Muscle of back (tissue), 3 donors: ENCODE measurements at regions not wholly inside any gene's neighbourhood (a gene's known extent, or its start where the extent isn't known, plus 50 kb on each side); places are given as distances from the start of the nearest gene placed in this dataset.
A peak's percentile ranks its signal among the peaks of the same experiment; 100 is the strongest.

Experiments
- DNase-seq, 3 donors: peaks; one replicate each; pipeline versions ENCODE4 v3.0.0 to v3.0.0-alpha.2; 2013

- no peak for DNase-seq
Observed at GRCh38 chr1:201746156-201746555, 82.8 kb upstream of the IPO9 start.

DNA sequence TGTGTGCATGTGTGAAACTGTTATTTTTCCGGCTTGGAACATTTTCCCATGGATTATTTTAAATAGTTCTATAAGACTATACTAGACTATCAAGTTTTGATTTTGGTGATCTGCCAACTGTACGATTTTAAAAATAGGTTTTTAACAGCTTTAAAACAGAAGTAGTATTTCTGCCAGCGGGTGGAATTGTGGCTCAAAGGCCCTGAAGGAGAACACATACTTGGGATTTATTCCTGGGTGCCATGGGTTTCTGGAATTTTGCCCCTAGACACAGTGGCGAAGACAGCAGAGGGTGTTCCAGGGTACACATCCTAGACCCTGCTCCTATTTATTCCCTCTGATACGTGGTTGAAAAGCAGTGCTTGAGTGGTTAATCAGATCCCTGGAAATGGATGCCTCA is 81.7 kb upstream of the IPO9 start:
- DNase-seq: no peak

- DNase-seq: peak in 1 of 3 donors; percentile 89
Observed at GRCh38 chr1:201748335-201748734, 80.6 kb upstream of the IPO9 start.

DNA sequence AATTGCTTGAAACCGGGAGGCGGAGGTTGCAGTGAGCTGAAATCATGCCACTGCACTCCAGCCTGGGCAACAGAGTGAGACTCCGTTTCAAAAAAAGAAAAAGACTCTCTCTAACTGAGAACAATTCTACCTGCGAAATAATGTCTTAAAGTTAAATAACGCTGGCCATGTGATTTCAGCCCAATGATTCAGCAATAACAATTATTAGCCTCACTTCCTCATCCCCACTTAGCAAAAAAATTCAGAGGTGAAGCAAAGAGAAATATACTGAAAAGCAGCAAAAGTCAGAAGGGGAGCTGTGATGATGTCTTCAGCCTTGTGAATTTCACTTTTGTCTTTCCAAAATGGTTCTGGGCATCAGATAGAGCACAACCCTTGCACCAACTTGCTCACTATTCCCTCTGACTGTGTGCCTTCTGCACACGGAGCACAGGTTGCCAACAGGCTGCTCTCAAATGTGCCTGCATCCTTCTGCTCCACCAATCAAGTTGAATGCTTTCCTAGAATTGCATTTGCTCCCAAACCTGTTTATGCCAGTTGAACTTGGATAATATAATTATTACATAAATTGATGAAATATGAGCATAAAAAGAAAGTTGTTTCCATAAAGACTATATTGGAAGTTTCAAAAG is 79.8 kb upstream of the IPO9 start:
- DNase-seq: no peak

DNA sequence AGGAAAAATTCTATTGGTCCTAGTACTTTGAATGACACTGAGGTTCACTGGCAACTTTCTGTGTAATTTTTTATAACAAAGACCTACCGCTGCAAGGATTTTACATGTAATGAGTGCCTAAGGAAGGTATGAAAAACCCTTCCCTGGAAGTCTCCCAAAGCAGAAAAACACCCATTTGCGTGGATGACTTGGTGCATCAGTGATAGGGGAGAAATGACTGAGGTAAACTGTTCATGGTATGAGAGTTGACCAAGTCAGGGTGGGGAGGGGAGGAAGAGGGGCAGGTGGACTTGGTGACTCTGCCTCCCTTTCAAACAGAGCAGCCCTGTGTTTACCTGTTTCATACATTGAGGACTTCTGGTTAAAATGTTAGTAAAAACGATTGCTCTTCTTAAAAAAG is 78.8 kb upstream of the IPO9 start:
- no peak for DNase-seq

- DNase-seq: peak in 1 of 3 donors; percentile 55
Observed at GRCh38 chr1:201750934-201751333, 78.0 kb upstream of the IPO9 start.

DNA sequence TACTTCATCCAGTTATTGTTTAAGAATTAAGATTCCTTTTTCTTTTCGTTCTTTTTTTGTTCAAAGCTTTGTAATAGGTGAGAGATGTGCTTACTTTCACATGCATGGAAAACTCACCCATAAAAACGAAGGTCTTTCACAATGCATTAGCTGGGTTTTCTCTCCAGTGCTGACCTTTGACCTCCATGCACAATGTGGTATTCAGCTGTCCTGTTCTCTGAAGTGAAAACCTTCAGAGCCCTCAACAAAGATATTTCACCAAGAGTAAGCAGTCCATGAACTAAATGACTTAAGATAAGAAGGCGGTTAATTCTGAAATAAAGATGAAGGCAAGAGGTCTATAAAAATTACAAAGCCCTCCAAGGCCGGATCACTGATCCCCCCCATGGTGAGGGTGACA is 77.1 kb upstream of the IPO9 start:
- DNase-seq: no peak

DNA sequence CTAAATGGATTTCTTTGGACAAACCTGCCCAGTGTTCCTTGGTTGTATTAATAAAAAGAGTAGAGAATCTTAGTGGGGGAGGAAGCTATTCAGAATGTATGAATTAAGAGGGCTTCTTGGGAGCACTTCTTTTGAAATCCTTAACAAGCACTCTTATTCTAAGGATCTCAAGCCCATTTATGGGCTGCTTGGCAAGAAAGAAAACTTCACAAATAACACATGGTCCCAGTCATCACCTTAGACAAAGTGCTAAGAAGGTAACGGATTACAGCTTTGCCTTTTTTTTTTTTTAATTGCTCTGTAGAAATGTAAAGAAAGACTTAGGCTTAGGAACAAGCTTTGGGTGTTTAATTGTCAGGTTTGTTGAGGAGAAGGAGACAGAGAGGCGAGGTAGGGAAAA is 76.6 kb upstream of the IPO9 start:
- no peak for DNase-seq

- DNase-seq: no peak
Observed at GRCh38 chr1:201753492-201753891, 75.5 kb upstream of the IPO9 start.

DNA sequence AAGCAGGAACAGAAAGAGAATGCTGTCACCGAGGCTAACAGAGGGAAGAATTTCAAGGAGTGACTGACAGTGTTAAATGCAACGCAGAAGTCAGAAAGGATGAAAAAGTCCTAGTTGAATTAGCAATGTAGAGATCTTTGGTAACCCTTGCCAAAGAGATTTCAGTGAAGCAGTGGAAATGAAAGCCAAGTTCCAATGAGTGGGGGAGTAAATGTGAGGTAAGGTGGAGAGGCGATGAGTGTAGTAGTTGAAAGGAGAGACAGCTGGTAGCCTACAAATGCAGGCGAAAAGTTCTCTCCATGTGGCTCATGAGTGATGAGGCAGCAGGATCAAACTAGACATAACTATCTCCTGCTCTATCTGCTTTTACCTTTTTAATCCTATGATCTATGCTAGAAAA is 74.6 kb upstream of the IPO9 start:
- DNase-seq: no peak

DNA sequence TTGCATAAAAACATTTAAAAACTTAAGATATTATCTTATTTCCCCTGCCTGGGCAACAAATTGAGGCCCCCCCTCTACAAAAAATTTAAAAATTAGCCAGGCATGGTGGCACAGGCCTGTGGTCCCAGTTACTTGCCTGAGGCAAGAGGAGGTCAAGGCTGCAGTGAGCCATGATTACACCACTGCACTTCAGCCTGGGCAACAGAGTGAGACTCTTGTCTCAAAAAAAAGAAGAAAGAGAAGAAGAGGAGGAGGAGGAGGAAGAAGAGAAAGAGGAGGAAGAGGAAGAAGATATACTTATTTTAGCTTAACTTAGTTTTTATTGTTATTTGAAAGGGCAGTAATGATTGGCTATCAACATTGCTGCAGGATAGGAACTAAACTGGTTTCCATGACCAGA is 73.8 kb upstream of the IPO9 start:
- DNase-seq: no peak

DNA sequence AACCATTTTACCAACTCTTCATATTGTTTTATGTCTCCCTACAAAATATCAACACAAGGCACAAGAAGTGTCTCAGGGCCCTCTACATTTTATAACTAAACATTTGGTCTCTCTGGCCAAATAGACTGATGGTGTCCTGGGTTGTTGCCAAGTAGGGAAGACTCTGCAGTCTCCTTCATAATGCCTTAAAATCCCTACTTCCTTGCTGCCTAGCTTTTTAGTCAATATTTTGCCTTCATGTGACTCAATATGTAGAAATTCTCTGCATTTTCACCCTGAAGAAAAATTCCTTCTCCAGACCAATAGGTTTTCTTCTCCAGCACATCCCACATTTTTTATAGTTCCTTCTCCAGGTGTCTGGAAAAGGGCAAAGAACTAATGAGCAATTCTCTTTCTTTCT is 72.6 kb upstream of the IPO9 start:
- peak in 1 of 3 donors; percentile 83 for DNase-seq

- no peak for DNase-seq
Observed at GRCh38 chr1:201758499-201759050, 70.4 kb upstream of the IPO9 start.

- no peak for DNase-seq
Observed at GRCh38 chr1:201759194-201759815, 69.7 kb upstream of the IPO9 start.

GRCh38 chr1:201760516-201760915 is 68.4 kb upstream of the IPO9 start:
- peak in 1 of 3 donors; percentile 78 for DNase-seq

- DNase-seq: no peak
Observed at GRCh38 chr1:201761178-201761577, 67.8 kb upstream of the IPO9 start.

GRCh38 chr1:201761871-201762270 is 67.1 kb upstream of the IPO9 start:
- DNase-seq: no peak

- no peak for DNase-seq
Observed at GRCh38 chr1:201762381-201762780, 66.6 kb upstream of the IPO9 start.

- peak; percentile 44 to 68 (median 57) for DNase-seq
Observed at GRCh38 chr1:201763455-201764140, 65.4 kb upstream of the IPO9 start.

- DNase-seq: no peak
Observed at GRCh38 chr1:201764166-201764565, 64.8 kb upstream of the IPO9 start.

DNA sequence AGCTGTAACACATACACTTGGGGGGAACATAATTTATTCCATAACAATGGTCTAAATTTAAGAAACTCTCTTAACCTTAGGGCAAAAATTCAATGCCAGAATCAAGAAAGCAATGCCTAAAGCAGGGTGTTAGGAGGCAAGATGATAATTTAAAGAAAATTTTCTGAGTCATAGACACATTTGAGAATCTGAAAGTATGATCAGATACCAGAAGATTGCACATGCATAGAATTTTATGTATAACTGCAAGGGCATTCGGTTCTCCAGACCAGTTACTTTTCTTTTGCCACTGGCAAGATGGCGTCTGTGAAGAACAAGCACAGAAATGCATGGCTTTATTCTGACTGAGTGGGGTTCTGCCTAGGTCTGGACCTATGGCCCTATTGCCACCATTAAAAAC is 64.4 kb upstream of the IPO9 start:
- DNase-seq: no peak

DNA sequence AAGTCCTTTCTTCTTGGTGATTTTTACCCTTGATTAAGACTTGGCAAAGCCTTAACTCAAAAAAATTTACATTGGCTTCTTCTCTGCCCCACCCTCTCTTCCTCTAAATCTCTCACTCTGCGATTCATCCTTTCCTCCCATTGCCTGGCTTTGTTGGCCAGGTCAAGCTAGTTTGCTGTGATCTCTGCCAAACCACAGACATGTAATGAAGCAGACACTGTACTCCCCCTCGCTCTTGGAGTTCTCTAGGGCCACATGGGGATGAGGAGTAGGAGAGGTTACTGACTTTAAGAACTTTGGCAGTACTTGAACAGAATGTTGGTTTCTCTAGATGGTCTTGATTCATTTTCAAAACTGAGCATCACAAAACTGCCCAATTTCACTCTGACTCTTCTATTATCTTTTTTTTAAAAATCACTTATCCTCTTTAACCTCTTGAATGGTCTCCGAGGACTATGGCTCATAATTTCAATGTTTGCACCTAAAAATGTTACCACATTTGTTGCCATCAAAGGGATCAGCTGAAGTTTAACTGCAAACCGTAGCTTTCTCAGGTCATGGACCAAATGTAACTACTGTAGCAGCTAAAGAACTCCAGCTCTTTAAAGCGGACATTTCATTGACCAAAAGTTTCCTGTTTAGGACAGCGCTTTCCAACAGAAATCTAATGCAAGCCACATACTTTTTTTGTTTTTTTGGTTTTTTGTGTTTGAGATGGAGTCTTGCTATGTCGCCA is 62.7 kb upstream of the IPO9 start:
- peak; percentile 51 to 88 (median 79) for DNase-seq
